ENCODE measurements at regions not wholly inside any gene's neighbourhood (a gene's known extent, or its start where the extent isn't known, plus 50 kb on each side); places are given as distances from the start of the nearest gene placed in this dataset.

DNA sequence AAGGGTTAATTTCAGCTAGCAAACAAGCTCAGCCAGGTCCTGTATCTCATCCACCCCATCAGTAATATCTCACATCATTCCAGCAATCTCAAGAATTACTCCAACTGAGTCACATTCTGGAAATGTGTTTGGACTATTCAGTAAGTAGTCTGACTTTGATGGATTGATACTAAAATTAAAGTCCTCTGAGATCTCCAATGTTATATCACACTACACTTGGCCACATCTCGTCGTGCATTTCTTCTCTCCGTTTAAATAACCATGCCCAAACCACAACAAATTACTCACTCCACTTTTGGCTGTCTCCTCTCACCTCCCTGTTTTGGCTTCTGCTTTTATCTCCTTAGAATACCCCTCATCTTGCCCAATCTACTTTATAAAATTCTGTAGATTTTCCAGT lies 292.2 kb downstream of the PYDC2 start:
- TF ChIP-seq, protein P1, sequence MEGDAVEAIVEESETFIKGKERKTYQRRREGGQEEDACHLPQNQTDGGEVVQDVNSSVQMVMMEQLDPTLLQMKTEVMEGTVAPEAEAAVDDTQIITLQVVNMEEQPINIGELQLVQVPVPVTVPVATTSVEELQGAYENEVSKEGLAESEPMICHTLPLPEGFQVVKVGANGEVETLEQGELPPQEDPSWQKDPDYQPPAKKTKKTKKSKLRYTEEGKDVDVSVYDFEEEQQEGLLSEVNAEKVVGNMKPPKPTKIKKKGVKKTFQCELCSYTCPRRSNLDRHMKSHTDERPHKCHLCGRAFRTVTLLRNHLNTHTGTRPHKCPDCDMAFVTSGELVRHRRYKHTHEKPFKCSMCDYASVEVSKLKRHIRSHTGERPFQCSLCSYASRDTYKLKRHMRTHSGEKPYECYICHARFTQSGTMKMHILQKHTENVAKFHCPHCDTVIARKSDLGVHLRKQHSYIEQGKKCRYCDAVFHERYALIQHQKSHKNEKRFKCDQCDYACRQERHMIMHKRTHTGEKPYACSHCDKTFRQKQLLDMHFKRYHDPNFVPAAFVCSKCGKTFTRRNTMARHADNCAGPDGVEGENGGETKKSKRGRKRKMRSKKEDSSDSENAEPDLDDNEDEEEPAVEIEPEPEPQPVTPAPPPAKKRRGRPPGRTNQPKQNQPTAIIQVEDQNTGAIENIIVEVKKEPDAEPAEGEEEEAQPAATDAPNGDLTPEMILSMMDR (IDR thresholded peaks at IDR 0.05), result no peak
- TF ChIP-seq POLR2A (IDR thresholded peaks at IDR 0.05), result no peak

Data from adrenal gland (tissue), 5 donors.